ENCODE measurements at regions not wholly inside any gene's neighbourhood (a gene's known extent, or its start where the extent isn't known, plus 50 kb on each side); places are given as distances from the start of the nearest gene placed in this dataset.

GRCh38 chr1:58926152-58926551 is 142.3 kb upstream of the JUN start:
- ATAC-seq (ENCODE audit: low read depth) (no peak), DNase-seq (ENCODE audit: low spot score) (no peak)
- Histone ChIP-seq H3K36me3 (ENCODE audit: low read depth) (no peaks in the 10 kb centered on the region), H3K27me3 (ENCODE audit: insufficient read depth, poor library complexity, severe bottlenecking) (no peaks in the 10 kb centered on the region), H3K4me3 (ENCODE audit: severe bottlenecking) (no peak overlapping the region), H3K4me1 (ENCODE audit: insufficient read depth, poor library complexity, severe bottlenecking) (peaks cover 53% of the 10 kb centered on the region), H3K27ac (ENCODE audit: poor library complexity, severe bottlenecking) (peak overlapping the region; percentile 98), H3K9me3 (ENCODE audit: severe bottlenecking) (no peaks in the 10 kb centered on the region)
- TF ChIP-seq, protein P1, sequence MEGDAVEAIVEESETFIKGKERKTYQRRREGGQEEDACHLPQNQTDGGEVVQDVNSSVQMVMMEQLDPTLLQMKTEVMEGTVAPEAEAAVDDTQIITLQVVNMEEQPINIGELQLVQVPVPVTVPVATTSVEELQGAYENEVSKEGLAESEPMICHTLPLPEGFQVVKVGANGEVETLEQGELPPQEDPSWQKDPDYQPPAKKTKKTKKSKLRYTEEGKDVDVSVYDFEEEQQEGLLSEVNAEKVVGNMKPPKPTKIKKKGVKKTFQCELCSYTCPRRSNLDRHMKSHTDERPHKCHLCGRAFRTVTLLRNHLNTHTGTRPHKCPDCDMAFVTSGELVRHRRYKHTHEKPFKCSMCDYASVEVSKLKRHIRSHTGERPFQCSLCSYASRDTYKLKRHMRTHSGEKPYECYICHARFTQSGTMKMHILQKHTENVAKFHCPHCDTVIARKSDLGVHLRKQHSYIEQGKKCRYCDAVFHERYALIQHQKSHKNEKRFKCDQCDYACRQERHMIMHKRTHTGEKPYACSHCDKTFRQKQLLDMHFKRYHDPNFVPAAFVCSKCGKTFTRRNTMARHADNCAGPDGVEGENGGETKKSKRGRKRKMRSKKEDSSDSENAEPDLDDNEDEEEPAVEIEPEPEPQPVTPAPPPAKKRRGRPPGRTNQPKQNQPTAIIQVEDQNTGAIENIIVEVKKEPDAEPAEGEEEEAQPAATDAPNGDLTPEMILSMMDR (IDR thresholded peaks at IDR 0.05; ENCODE audit: poor library complexity, severe bottlenecking) = no peak

DNA sequence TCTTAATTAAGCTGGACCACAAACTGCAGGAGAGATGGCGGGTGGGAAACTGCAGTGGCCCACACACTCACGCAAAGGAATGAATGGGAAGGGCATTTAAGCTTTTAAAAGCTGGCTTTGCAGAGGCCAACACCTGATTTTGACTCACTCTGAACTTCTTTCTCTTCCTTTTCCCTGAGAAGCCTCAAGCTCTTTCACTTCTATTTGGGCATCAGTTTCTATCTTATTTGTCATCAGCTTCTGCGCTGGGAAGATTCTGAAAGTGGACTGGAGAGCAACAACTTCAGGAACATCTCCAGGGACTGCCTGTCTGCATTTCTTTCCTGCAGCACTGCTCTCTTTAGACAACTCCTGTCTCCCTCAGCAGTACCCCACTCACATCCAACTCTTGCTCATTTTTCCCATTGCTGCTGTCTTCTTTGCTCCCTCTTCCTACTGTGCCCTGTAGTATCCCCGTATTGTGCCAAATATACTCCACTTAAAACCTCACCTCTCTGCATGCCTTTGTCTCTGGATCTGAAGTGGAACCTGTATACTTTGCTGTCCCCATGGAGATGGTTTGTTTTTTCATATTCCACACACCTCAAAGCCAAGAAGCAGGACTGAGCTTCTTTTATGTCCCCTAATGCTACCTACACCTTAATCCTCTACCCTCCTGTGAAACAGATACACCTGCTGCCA is 143.3 kb upstream of the JUN start:
- ATAC-seq (ENCODE audit: low read depth) = no peak
- H3K4me3 ChIP-seq (ENCODE audit: severe bottlenecking) = no peak overlapping the region
- no peak for DNase-seq (ENCODE audit: low spot score)
- H3K4me1 ChIP-seq (ENCODE audit: insufficient read depth, poor library complexity, severe bottlenecking) = peaks cover 58% of the 10 kb centered on the region
- no peaks in the 10 kb centered on the region for H3K36me3 ChIP-seq (ENCODE audit: low read depth)
- peak overlapping the region; percentile 98 for H3K27ac ChIP-seq (ENCODE audit: poor library complexity, severe bottlenecking)
- TF ChIP-seq, protein P1 (IDR thresholded peaks at IDR 0.05; ENCODE audit: poor library complexity, severe bottlenecking) = no peak
- no peaks in the 10 kb centered on the region for H3K27me3 ChIP-seq (ENCODE audit: insufficient read depth, poor library complexity, severe bottlenecking)
- no peaks in the 10 kb centered on the region for H3K9me3 ChIP-seq (ENCODE audit: severe bottlenecking)

GRCh38 chr1:58927722-58928085 is 143.9 kb upstream of the JUN start:
- ATAC-seq (ENCODE audit: low read depth) = 0 out of 3 replicates have a peak, but pooled peaks have one; percentile 22
- Histone ChIP-seq H3K27ac (ENCODE audit: poor library complexity, severe bottlenecking) (peak overlapping the region; percentile 98), H3K4me1 (ENCODE audit: insufficient read depth, poor library complexity, severe bottlenecking) (peaks cover 59% of the 10 kb centered on the region)

GRCh38 chr1:58928514-58928913 is 144.7 kb upstream of the JUN start:
- no peak for ATAC-seq (ENCODE audit: low read depth)
- TF ChIP-seq, protein P1 (IDR thresholded peaks at IDR 0.05; ENCODE audit: poor library complexity, severe bottlenecking) = no peak
- no peaks in the 10 kb centered on the region for H3K36me3 ChIP-seq (ENCODE audit: low read depth)

More at GRCh38 chr1:58927722-58928085, 143.9 kb upstream of the JUN start:
- Histone ChIP-seq H3K27me3 (ENCODE audit: insufficient read depth, poor library complexity, severe bottlenecking) (no peaks in the 10 kb centered on the region), H3K4me3 (ENCODE audit: severe bottlenecking) (no peak overlapping the region), H3K36me3 (ENCODE audit: low read depth) (no peaks in the 10 kb centered on the region), H3K9me3 (ENCODE audit: severe bottlenecking) (no peaks in the 10 kb centered on the region)
- DNase-seq (ENCODE audit: low spot score) = no peak
- TF ChIP-seq, protein P1 (IDR thresholded peaks at IDR 0.05; ENCODE audit: poor library complexity, severe bottlenecking) = no peak

GRCh38 chr1:58929671-58930325 is 146.0 kb upstream of the JUN start:
- TF ChIP-seq, protein P1 (IDR thresholded peaks at IDR 0.05; ENCODE audit: poor library complexity, severe bottlenecking) = no peak
- DNase-seq (ENCODE audit: low spot score) = peak; percentile 86

More at GRCh38 chr1:58928514-58928913, 144.7 kb upstream of the JUN start:
- DNase-seq (ENCODE audit: low spot score) = no peak
- H3K27ac ChIP-seq (ENCODE audit: poor library complexity, severe bottlenecking) = peak overlapping the region; percentile 98
- H3K4me1 ChIP-seq (ENCODE audit: insufficient read depth, poor library complexity, severe bottlenecking) = peaks cover 61% of the 10 kb centered on the region
- H3K27me3 ChIP-seq (ENCODE audit: insufficient read depth, poor library complexity, severe bottlenecking) = no peaks in the 10 kb centered on the region
- H3K9me3 ChIP-seq (ENCODE audit: severe bottlenecking) = no peaks in the 10 kb centered on the region
- H3K4me3 ChIP-seq (ENCODE audit: severe bottlenecking) = no peak overlapping the region

More at GRCh38 chr1:58929671-58930325, 146.0 kb upstream of the JUN start:
- Histone ChIP-seq H3K27ac (ENCODE audit: poor library complexity, severe bottlenecking) (peak overlapping the region; percentile 98), H3K36me3 (ENCODE audit: low read depth) (no peaks in the 10 kb centered on the region), H3K9me3 (ENCODE audit: severe bottlenecking) (no peaks in the 10 kb centered on the region), H3K4me3 (ENCODE audit: severe bottlenecking) (no peak overlapping the region), H3K27me3 (ENCODE audit: insufficient read depth, poor library complexity, severe bottlenecking) (no peaks in the 10 kb centered on the region), H3K4me1 (ENCODE audit: insufficient read depth, poor library complexity, severe bottlenecking) (peaks cover 65% of the 10 kb centered on the region)
- peak; percentile 71 for ATAC-seq (ENCODE audit: low read depth)
